GM21526 (cell line): ENCODE measurements at regions not wholly inside any gene's neighbourhood (a gene's known extent, or its start where the extent isn't known, plus 50 kb on each side); places are given as distances from the start of the nearest gene placed in this dataset.
"Not testable (repeated sequence)": the region's sequence is repeated elsewhere in the genome, so short reads cannot be mapped to it uniquely, and the experiment has no call there.

Experiments used
- ATAC-seq: cut with Tn5 transposase; IDR thresholded peaks from one replicate; pipeline ENCODE4 v1.9.1; 2021; ENCODE audit warnings: moderate library complexity; ENCODE audit not compliant: unreplicated experiment, low FRiP score

DNA sequence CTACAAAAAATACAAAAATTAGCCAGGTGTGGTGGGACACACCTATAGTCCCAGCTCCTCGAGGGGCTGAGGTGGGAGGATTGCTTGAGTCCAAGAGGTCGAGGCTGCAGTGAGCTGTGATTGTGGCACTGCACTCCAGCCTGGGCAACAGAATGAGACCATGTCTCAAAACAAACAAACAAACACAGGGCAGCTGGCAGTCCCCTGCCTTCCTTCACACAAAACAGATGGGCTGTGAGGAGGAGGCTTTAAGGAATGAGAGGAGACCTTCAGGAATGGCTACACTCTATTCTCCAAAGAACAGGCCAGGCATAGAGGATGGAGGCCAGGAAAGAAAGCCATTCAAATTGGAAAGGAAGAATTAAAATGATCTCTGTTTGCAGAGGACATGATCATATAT is 65.6 kb upstream of the MAML3 start:
- no peak for ATAC-seq

DNA sequence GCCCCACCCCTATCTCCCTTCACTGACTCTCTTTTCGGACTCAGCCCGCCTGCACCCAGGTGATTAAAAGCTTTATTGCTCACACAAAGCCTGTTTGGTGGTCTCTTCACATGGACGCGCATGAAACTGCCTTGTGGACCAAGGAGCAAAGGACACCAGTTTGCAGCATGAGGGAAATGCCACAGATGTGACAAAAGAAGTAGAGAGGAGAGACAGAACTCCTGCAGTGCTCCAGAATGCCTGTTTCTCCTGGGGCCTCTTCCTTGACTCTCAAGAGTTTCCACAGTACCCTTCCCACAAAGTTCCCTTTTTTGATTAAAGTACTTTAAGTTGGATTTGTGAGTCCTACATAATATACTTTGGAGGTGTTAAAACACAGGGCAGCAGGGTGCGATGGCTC is 65.1 kb upstream of the MAML3 start:
- ATAC-seq: not testable (repeated sequence)

DNA sequence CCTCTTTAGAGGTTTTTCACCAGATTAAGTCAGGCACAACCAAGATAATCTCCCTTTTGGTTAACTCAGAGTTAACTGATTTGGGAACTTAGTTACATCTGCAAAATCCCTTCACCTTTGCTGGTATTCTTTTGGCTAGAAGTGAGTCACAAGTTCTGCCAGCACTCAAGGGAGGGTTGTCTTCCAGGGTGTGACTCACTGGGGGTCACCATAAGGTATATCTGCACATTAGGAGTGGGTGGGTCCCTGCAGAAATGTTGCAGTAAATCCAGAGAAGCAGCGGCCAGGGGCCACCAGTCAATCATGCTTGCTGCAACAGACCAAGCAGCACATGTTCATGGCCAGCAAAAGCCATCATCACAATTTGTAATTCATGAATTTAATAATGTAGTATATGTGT is 59.8 kb upstream of the MAML3 start:
- no peak for ATAC-seq

DNA sequence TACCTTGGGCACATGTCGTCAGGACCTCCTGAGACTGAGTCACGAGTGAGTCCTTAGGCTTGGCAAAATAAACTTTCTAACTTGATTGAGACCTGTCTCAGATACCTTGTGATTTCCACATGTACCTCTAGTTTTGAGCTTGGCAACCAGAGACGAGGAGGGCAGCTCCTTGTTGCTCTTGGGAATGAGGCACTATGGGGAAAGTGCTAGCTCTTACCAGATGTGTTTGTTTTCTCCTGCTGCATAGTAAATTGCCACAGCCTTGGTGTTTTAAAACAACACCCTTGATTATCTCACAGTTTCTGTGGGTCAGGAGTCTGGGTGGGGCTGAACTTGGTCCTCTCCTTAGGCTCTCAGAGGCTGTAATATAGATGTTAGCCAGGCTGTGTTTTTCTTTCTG is 59.1 kb upstream of the MAML3 start:
- no peak for ATAC-seq

DNA sequence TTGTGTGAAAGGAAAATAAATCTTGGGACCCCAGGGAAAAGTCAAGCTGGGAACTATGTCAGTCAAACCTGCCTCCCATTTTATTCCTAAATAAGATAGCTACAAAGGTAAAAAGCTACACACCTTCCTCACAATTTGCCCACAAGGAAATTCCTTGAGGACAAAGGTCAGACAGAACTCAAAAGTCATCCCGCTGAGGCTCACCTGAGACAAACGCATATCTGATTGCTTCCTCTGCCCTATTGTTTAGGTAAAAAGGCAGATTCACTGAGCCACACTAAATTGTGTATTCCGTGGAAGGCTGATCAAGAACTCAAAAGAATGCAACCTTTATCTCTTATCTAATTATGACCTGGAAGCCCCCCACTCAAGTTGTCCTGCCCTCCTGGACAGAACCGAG is 58.7 kb upstream of the MAML3 start:
- no peak for ATAC-seq

DNA sequence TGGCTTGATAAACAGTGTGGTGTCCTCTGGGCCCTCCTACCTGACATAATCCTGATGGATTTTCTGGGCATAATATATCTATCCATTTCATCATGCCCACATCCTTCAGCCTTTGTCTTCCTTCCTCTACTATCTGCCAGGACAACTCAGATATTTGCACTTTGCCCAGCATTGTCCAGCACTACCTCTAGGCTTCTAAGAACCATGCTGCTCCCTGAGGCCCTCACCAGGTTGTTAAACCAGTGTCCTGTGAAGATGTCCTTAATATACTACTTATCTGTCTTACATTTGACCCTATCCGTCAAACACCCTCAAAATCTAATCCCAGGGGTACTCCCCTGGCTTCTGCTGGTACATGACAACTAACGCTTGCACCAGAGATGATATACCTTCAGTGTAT is 58.2 kb upstream of the MAML3 start:
- ATAC-seq: no peak

DNA sequence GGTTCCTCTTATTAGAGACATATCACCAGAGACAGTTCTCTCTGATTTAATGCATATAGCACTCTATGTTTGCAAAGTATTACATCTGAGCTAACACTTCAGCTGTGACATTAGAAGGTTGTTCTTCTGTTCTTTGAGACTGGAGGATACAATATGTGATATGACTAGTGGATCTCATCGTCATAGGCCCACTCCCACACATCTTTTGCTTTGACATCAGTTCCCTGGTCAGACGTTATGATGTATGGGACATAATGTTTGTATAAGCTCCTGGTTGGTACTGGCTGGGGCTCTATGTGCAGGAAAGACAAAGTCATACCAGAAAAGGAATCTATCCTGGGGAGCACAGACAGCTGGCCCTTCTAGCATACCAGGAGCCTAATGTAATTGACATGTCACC is 57.7 kb upstream of the MAML3 start:
- ATAC-seq: no peak

DNA sequence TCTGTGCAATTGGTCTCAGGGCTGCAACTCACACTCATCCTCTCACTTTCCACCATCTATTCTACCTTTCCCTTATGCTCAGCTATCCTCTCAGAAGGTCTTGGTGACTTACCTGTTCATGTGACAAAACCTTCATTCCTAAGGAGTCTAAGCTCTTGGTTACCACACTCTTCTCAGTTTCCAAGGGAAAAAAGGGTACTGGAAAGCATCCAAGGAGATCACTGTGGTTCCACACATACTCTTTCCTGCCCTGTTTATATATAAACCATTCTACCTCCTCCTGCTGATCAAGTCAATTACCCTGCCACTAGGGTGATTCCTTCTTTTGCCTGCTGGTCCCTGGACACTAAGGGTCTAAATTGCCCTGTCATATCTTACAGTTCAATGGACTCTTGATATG is 57.2 kb upstream of the MAML3 start:
- ATAC-seq: no peak

DNA sequence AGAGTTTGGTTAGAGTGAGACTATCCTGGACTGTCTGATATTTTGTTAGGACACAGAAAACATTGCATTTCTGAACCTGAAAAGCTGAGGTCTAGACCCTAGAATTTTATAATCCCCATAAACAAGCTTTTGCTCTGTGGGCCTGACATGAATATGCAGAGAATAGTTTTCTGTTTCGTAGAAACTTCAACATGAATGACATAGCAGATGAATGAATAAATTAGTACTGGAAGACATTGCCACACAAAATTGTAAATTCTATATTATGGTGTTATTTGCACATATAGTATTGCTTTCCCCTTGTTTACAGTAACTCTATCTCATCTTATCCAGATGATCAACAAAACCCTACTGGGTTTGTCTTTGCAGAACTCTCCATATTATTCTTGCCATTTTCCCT is 54.9 kb upstream of the MAML3 start:
- no peak for ATAC-seq
